A549 (cell line): ENCODE measurements at regions not wholly inside any gene's neighbourhood (a gene's known extent, or its start where the extent isn't known, plus 50 kb on each side); places are given as distances from the start of the nearest gene placed in this dataset.

Experiments used
- ATAC-seq, 2 experiments: fragments of 200-7000 bp in 1 of 2; fragments of >200 bp in 1 of 2; cut with Nextera tagmentation in 1 of 2; cut with Tn5 transposase in 1 of 2; 3 replicates each; pipeline versions ENCODE4 v1.8.0 to v1.9.1; 2018 to 2020; ENCODE audit warnings: mild to moderate bottlenecking in 1 of 2, moderate library complexity in 1 of 2
- CTCF ChIA-PET: fragments of 300-600 bp; sonication (Branson Sonifier 250); formaldehyde crosslinking; extraction: SDS; loops from one replicate; lab custom pipeline; 2021; ENCODE audit warnings: antibody characterized with exemption, inconsistent platforms; lab: Yijun Ruan, JAX
- POLR2A ChIA-PET: fragments of 350-600 bp; formaldehyde crosslinking; extraction: SDS; loops from one replicate; lab custom pipeline; 2021; ENCODE audit warnings: antibody characterized with exemption, inconsistent platforms; lab: Yijun Ruan, JAX
- DNase-seq, 2 experiments: peaks; one replicate each; pipeline versions ENCODE4 v3.0.0 to v3.0.0-alpha.2; 2011 to 2016; ENCODE audit warnings: low read depth in 1 of 2, low spot score in 1 of 2
- FAIRE-seq: peaks from 2 replicates; lab custom pipeline; 2011; peaks lifted over from hg19 to GRCh38; lab: Jason Lieb, UNC
- H3K27ac ChIP-seq, 2 experiments: fragments of >200 bp; sonication (Bioruptor Twin); formaldehyde crosslinking; 3 replicates each; pipeline ENCODE4 v1.5.1; 2016 to 2017
- H3K4me1 ChIP-seq: fragments of >200 bp; sonication (Bioruptor Twin); formaldehyde crosslinking; 3 replicates; pipeline ENCODE4 v1.6.1; 2016
- H3K4me2 ChIP-seq: fragments of >200 bp; sonication (Bioruptor Twin); formaldehyde crosslinking; 3 replicates; pipeline ENCODE4 v1.6.1; 2016
- H3K4me3 ChIP-seq: fragments of >200 bp; sonication (Bioruptor Twin); formaldehyde crosslinking; 3 replicates; pipeline ENCODE4 v1.5.1; 2016
- H3K9me3 ChIP-seq: fragments of >200 bp; sonication (Bioruptor Twin); formaldehyde crosslinking; 3 replicates; pipeline ENCODE4 v1.6.1; 2016
- BHLHE40 ChIP-seq: IDR thresholded peaks from 2 replicates; pipeline ENCODE4 v1.6.1; 2012; ENCODE audit warnings: low read depth, low read length, inconsistent platforms
- CBX2 ChIP-seq: fragments of 200-600 bp; sonication (generic); IDR thresholded peaks from 2 replicates; pipeline ENCODE4 v1.6.1; 2016; ENCODE audit warnings: low read depth, mild to moderate bottlenecking, borderline replicate concordance
- CHD4 ChIP-seq: fragments of 200-600 bp; sonication (generic); IDR thresholded peaks from 2 replicates; pipeline ENCODE4 v1.6.1; 2016; ENCODE audit warnings: antibody characterized with exemption, mild to moderate bottlenecking, borderline replicate concordance
- EP300 ChIP-seq, 2 experiments: fragments of >200 bp; sonication (Bioruptor Twin); formaldehyde crosslinking; IDR thresholded peaks; 2 replicates in 1 of 2; 3 replicates in 1 of 2; pipeline ENCODE4 v1.6.1; 2016 to 2017
- FOSL2 ChIP-seq, 2 experiments: fragments of 450-650 bp in 1 of 2; fragments of >200 bp in 1 of 2; sonication (Bioruptor Twin) in 1 of 2; formaldehyde crosslinking; IDR thresholded peaks; 2 replicates each; pipeline versions ENCODE4 v1.5.0 to v1.6.1; 2016 to 2020; ENCODE audit warnings: mild to moderate bottlenecking in 1 of 2, moderate library complexity in 1 of 2
- FOXS1 ChIP-seq: fragments of 250-450 bp; sonication (Bioruptor Pico); IDR thresholded peaks from 2 replicates; pipeline ENCODE4 v1.5.0; 2020; ENCODE audit warnings: mild to moderate bottlenecking, moderate library complexity
- GATA3 ChIP-seq: IDR thresholded peaks from 2 replicates; pipeline ENCODE4 v1.6.1; 2012; ENCODE audit warnings: borderline replicate concordance
- HEYL ChIP-seq: fragments of 250-450 bp; sonication (Bioruptor Pico); IDR thresholded peaks from 2 replicates; pipeline ENCODE4 v1.8.0; 2021; ENCODE audit warnings: mild to moderate bottlenecking, moderate library complexity
- HOXB13 ChIP-seq: fragments of 250-450 bp; sonication (Bioruptor Pico); IDR thresholded peaks from 2 replicates; pipeline ENCODE4 v1.5.0; 2020; ENCODE audit warnings: low read depth, mild to moderate bottlenecking, moderate library complexity
- HOXB5 ChIP-seq: fragments of 250-450 bp; sonication (Bioruptor Pico); IDR thresholded peaks from 2 replicates; pipeline ENCODE4 v1.5.0; 2020; ENCODE audit warnings: mild to moderate bottlenecking, moderate library complexity
- KDM1A ChIP-seq: fragments of 200-600 bp; sonication (generic); IDR thresholded peaks from 2 replicates; pipeline ENCODE4 v1.6.1; 2016; ENCODE audit warnings: low read depth, mild to moderate bottlenecking
- MAFK ChIP-seq: fragments of 450-650 bp; IDR thresholded peaks from 2 replicates; pipeline ENCODE4 v1.6.1; 2014; ENCODE audit not compliant: partially characterized antibody
- MAZ ChIP-seq: fragments of 150-350 bp; IDR thresholded peaks from 2 replicates; pipeline ENCODE4 v1.6.1; 2014; ENCODE audit warnings: antibody characterized with exemption, low read depth, low read length, borderline replicate concordance
- NFE2L2 ChIP-seq: fragments of 150-350 bp; conservative IDR thresholded peaks from 2 replicates; pipeline ENCODE4 v1.6.1; 2014; ENCODE audit warnings: low read length
- NPAS2 ChIP-seq: fragments of 250-450 bp; sonication (Bioruptor Pico); IDR thresholded peaks from 2 replicates; pipeline ENCODE4 v1.8.0; 2022; ENCODE audit warnings: mild to moderate bottlenecking, moderate library complexity, borderline replicate concordance
- RFX5 ChIP-seq: fragments of 450-650 bp; IDR thresholded peaks from 2 replicates; pipeline ENCODE4 v1.7.1; 2014; ENCODE audit warnings: antibody characterized with exemption, mild to moderate bottlenecking, moderate library complexity
- RNF2 ChIP-seq: fragments of 200-600 bp; sonication (generic); IDR thresholded peaks from 2 replicates; pipeline ENCODE4 v1.6.1; 2016; ENCODE audit warnings: low read depth, mild to moderate bottlenecking, antibody characterized with exemption, moderate library complexity, borderline replicate concordance
- SMC3 ChIP-seq: fragments of >200 bp; sonication (Bioruptor Twin); formaldehyde crosslinking; IDR thresholded peaks from 3 replicates; pipeline ENCODE4 v1.6.1; 2018; ENCODE audit warnings: inconsistent platforms
- SREBF2 ChIP-seq: fragments of 450-650 bp; IDR thresholded peaks from 2 replicates; pipeline ENCODE4 v1.6.1; 2014; ENCODE audit warnings: mild to moderate bottlenecking, moderate library complexity
- ZFP36 ChIP-seq: fragments of 450-650 bp; IDR thresholded peaks from 2 replicates; pipeline ENCODE4 v1.6.1; 2014; ENCODE audit warnings: borderline replicate concordance; ENCODE audit not compliant: partially characterized antibody
- ZNF302 ChIP-seq: fragments of 250-450 bp; sonication (Bioruptor Pico); IDR thresholded peaks from 2 replicates; pipeline ENCODE4 v1.9.0; 2021; ENCODE audit warnings: inconsistent platforms, mild to moderate bottlenecking, moderate library complexity
- ZSCAN20 ChIP-seq: fragments of 250-450 bp; sonication (Bioruptor Pico); IDR thresholded peaks from 2 replicates; pipeline ENCODE4 v1.8.0; 2022; ENCODE audit warnings: mild to moderate bottlenecking, moderate library complexity
- WGBS: methylation state at CpG from one replicate; pipeline ENCODE4 v1.1.6; 2017; ENCODE audit errors: missing lambda C conversion rate; 5-methylcytosine and 5-hydroxymethylcytosine counted together
- TF ChIP-seq, protein P1 (sequence below): IDR thresholded peaks from 2 replicates; pipeline ENCODE4 v1.6.1; 2012
- TF ChIP-seq, protein P2 (sequence below): fragments of >200 bp; sonication (Bioruptor Twin); formaldehyde crosslinking; IDR thresholded peaks from 3 replicates; pipeline ENCODE4 v1.5.1; 2016
- TF ChIP-seq, protein P3 (sequence below): fragments of 250-450 bp; sonication (Bioruptor Pico); IDR thresholded peaks from 2 replicates; pipeline ENCODE4 v1.5.0; 2021; ENCODE audit warnings: mild to moderate bottlenecking, moderate library complexity, borderline replicate concordance
- TF ChIP-seq, protein P4 (sequence below): fragments of 450-650 bp; IDR thresholded peaks from 2 replicates; pipeline ENCODE4 v1.6.1; 2014; ENCODE audit warnings: antibody characterized with exemption

DNA sequence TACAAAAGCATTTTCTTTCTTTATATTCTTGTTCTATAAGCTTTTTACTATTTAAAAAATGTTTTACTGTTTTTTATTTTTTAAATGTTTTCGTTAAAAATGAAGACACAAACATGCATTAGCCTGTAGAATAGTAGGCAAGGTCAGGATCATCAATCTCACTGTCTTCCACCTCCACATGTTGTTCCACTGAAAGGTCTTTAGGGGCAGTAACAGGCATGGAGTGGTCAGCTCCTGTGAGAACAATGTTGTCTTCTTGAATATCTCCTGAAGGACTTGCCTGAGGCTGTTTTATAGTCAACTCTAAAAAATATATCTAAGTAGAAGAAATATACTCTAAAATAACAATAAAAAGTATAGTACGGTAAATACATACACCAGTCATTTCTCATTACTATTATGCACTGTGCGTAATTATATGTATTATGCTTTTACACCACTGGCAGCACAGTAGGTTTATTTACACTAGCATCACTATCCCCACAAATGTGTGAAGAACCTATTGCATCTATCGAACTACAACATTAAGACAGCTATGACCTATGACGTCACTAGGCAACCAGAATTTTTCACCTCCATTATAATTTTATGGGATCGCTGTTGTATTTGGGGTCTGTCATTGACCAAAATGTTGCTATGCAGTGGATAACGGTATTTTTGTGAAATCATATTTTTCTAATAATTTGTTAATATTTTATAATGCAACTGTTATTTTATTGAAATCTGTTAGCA is 764.3 kb downstream of the METTL4 start:
- no peak for FAIRE-seq
- CTCF ChIA-PET: no interaction called here
- Histone ChIP-seq H3K9me3 (no peaks in the 10 kb centered on the region), H3K4me3 (no peak overlapping the region), H3K4me1 (no peaks in the 10 kb centered on the region), H3K27ac (no peak overlapping the region), H3K4me2 (no peak overlapping the region)
- no peak for DNase-seq
- ATAC-seq: no peak
- 51% methylated on average over 7 of the region's 7 CpGs for WGBS
- POLR2A ChIA-PET: no interaction called here
- TF ChIP-seq HEYL (CRISPR knock-in tag): no peak

DNA sequence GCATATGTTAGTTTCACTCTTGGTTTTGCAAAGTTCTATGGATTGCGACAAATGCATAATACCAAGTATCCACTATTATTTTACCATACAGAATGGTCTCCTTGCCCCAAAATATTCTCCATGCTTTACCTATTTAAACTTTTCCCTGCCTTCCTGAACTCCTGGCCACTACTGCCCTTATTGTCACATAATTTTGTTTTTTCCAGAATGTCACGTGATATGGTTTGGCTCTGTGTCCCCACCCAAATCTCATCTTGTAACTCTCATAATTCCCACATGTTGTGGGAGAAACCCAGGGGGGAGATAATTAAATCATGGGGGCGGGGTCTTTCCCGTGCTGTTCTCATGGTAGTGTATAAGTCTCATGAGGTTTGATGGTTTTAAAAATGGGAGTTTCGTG is 760.0 kb downstream of the METTL4 start:
- ATAC-seq: no peak
- no peak for DNase-seq
- Histone ChIP-seq H3K4me1 (no peaks in the 10 kb centered on the region), H3K27ac (no peak overlapping the region), H3K4me2 (no peak overlapping the region), H3K9me3 (no peaks in the 10 kb centered on the region), H3K4me3 (no peak overlapping the region)
- TF ChIP-seq RFX5: no peak
- TF ChIP-seq, protein P1, sequence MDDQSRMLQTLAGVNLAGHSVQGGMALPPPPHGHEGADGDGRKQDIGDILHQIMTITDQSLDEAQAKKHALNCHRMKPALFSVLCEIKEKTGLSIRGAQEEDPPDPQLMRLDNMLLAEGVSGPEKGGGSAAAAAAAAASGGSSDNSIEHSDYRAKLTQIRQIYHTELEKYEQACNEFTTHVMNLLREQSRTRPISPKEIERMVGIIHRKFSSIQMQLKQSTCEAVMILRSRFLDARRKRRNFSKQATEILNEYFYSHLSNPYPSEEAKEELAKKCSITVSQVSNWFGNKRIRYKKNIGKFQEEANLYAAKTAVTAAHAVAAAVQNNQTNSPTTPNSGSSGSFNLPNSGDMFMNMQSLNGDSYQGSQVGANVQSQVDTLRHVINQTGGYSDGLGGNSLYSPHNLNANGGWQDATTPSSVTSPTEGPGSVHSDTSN: no peak
- TF ChIP-seq, protein P2, sequence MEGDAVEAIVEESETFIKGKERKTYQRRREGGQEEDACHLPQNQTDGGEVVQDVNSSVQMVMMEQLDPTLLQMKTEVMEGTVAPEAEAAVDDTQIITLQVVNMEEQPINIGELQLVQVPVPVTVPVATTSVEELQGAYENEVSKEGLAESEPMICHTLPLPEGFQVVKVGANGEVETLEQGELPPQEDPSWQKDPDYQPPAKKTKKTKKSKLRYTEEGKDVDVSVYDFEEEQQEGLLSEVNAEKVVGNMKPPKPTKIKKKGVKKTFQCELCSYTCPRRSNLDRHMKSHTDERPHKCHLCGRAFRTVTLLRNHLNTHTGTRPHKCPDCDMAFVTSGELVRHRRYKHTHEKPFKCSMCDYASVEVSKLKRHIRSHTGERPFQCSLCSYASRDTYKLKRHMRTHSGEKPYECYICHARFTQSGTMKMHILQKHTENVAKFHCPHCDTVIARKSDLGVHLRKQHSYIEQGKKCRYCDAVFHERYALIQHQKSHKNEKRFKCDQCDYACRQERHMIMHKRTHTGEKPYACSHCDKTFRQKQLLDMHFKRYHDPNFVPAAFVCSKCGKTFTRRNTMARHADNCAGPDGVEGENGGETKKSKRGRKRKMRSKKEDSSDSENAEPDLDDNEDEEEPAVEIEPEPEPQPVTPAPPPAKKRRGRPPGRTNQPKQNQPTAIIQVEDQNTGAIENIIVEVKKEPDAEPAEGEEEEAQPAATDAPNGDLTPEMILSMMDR: no peak
- TF ChIP-seq FOSL2 (IDR thresholded peaks at IDR 0.05): no peak
- no peak for TF ChIP-seq FOSL2 (CRISPR knock-in tag; IDR thresholded peaks at IDR 0.05)
- no peak for TF ChIP-seq CHD4
- no peak for TF ChIP-seq FOXS1 (CRISPR knock-in tag)
- TF ChIP-seq MAZ: no peak
- no peak for TF ChIP-seq SMC3
- TF ChIP-seq NFE2L2: no peak
- TF ChIP-seq MAFK: no peak
- no peak for TF ChIP-seq HOXB5 (CRISPR knock-in tag)
- no peak for TF ChIP-seq GATA3
- TF ChIP-seq, protein P3, sequence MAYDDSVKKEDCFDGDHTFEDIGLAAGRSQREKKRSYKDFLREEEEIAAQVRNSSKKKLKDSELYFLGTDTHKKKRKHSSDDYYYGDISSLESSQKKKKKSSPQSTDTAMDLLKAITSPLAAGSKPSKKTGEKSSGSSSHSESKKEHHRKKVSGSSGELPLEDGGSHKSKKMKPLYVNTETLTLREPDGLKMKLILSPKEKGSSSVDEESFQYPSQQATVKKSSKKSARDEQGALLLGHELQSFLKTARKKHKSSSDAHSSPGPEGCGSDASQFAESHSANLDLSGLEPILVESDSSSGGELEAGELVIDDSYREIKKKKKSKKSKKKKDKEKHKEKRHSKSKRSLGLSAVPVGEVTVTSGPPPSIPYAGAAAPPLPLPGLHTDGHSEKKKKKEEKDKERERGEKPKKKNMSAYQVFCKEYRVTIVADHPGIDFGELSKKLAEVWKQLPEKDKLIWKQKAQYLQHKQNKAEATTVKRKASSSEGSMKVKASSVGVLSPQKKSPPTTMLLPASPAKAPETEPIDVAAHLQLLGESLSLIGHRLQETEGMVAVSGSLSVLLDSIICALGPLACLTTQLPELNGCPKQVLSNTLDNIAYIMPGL (CRISPR knock-in tag): no peak
- TF ChIP-seq ZSCAN20: no peak
- no peak for TF ChIP-seq HEYL (CRISPR knock-in tag)
- ChIA-PET CTCF (interaction anchor here (0.6 kb wide), 1 partner anchor 19 kb away, joined by 3 read pairs; no protein-coding TSS in a partner anchor), POLR2A (no interaction called here)
- 14% methylated on average over 5 of the region's 5 CpGs for WGBS
- FAIRE-seq: no peak

DNA sequence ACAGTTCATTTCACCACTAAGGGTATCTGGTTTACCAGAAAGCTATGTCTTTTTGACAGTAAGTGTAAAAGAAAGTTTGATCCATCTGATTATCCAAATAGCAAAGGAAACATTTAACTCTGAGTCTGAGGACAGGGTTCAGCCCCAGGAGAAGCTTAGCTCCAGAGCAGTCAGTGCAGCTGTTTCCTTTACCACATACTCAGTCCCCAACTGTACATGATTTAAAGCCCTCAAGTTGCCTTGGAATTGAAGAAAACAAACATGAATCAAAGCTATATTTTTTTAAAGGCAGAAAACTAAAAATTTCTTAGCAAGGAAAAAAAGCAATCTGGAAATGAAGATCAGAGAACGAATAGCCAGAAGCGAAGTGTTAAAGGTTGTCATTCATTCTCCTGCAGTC is 746.0 kb downstream of the METTL4 start:
- no peak for TF ChIP-seq KDM1A
- TF ChIP-seq, protein P4, sequence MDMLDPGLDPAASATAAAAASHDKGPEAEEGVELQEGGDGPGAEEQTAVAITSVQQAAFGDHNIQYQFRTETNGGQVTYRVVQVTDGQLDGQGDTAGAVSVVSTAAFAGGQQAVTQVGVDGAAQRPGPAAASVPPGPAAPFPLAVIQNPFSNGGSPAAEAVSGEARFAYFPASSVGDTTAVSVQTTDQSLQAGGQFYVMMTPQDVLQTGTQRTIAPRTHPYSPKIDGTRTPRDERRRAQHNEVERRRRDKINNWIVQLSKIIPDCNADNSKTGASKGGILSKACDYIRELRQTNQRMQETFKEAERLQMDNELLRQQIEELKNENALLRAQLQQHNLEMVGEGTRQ: no peak
- no peak for TF ChIP-seq HOXB13 (CRISPR knock-in tag)
- TF ChIP-seq ZFP36: no peak
- no peak for TF ChIP-seq CBX2
- TF ChIP-seq MAFK: no peak
- no peak for TF ChIP-seq FOXS1 (CRISPR knock-in tag)
- no peak for TF ChIP-seq ZSCAN20
- TF ChIP-seq ZNF302 (CRISPR knock-in tag): no peak
- TF ChIP-seq NPAS2 (CRISPR knock-in tag): no peak
- TF ChIP-seq SREBF2: no peak
- TF ChIP-seq HEYL (CRISPR knock-in tag): no peak
- no peak for TF ChIP-seq BHLHE40
- no peak for TF ChIP-seq EP300 (IDR thresholded peaks at IDR 0.05)
- TF ChIP-seq RNF2: no peak
- H3K4me1 ChIP-seq: no peaks in the 10 kb centered on the region
- POLR2A ChIA-PET: no interaction called here
- H3K27ac ChIP-seq: no peak overlapping the region
- WGBS: 3% methylated on average over 2 of the region's 2 CpGs
- no peak for DNase-seq
- H3K4me3 ChIP-seq: no peak overlapping the region
- H3K4me2 ChIP-seq: no peak overlapping the region
- ATAC-seq: no peak
- H3K9me3 ChIP-seq: no peaks in the 10 kb centered on the region
- CTCF ChIA-PET: no interaction called here
- FAIRE-seq: no peak
